ENCODE measurements at regions not wholly inside any gene's neighbourhood (a gene's known extent, or its start where the extent isn't known, plus 50 kb on each side); places are given as distances from the start of the nearest gene placed in this dataset.

DNA sequence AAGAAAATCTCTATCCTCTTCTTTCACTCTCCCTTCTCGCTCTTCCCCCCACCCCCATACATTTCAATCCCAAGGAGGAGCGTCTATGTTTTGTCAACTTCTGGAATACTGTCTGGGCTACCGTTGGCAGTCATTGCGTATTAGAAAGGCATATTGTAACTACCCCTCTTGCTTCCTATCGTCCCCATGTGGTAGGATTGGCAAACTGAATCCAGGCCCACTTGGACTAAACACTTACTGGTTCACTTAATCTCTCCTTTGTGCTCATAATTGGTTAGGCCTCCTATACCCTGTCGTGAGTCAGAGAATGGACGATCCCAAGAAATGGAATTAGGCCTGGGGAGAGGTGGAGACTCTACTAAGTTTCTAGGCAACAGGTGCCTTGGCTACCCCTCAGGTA is 68.8 kb upstream of the SLC8A3 start:
- CTCF ChIA-PET: interaction anchor here (0.6 to 1.1 kb wide), 3 partner anchors 99 to 259 kb away, joined by 3 to 4 read pairs (median 3); no protein-coding TSS in a partner anchor
- POLR2A ChIA-PET: interaction anchor here (0.6 kb wide), 1 partner anchor 158 kb away, joined by 3 read pairs; no protein-coding TSS in a partner anchor
- H3K36me3 ChIP-seq (ENCODE audit: control insufficient read depth in 2 of 2, insufficient read depth in 1 of 2, low read length in 2 of 2): no peaks in the 10 kb centered on the region

GRCh38 chr14:70256601-70257000 is 67.8 kb upstream of the SLC8A3 start:
- no peaks in the 10 kb centered on the region for H3K9me3 ChIP-seq (ENCODE audit: control insufficient read depth, insufficient read depth, low read depth, low read length)
- H3K4me3 ChIP-seq (ENCODE audit: low read depth, low read length): no peak overlapping the region
- no peak overlapping the region for H3K27ac ChIP-seq (ENCODE audit: extremely low read depth, low read depth, low read length)
- H3K36me3 ChIP-seq (ENCODE audit: control insufficient read depth in 2 of 2, insufficient read depth in 1 of 2, low read length in 2 of 2): no peaks in the 10 kb centered on the region
- POLR2A ChIA-PET: no interaction called here
- CTCF ChIA-PET: interaction anchor here (0.6 kb wide), 1 partner anchor 260 kb away, joined by 3 read pairs; no protein-coding TSS in a partner anchor
- H3K4me1 ChIP-seq (ENCODE audit: control insufficient read depth, insufficient read depth, low read length): no peaks in the 10 kb centered on the region
- TF ChIP-seq PRDM2 (tag by site-specific recombination; IDR thresholded peaks at IDR 0.05; ENCODE audit: borderline replicate concordance) (no peak), ZNF426 (tag by site-specific recombination; IDR thresholded peaks at IDR 0.05) (no peak), ZSCAN4 (tag by site-specific recombination; IDR thresholded peaks at IDR 0.05) (no peak), ZNF138 (tag by site-specific recombination; IDR thresholded peaks at IDR 0.05; ENCODE audit: borderline replicate concordance) (no peak), TSHZ1 (tag by site-specific recombination; IDR thresholded peaks at IDR 0.05; ENCODE audit: borderline replicate concordance) (no peak), ZNF830 (tag by site-specific recombination; IDR thresholded peaks at IDR 0.05; ENCODE audit: low read depth) (no peak), SCRT1 (tag by site-specific recombination; IDR thresholded peaks at IDR 0.05; ENCODE audit: borderline replicate concordance) (no peak), ZNF521 (tag by site-specific recombination; IDR thresholded peaks at IDR 0.05) (no peak)
- TF ChIP-seq, protein P1, sequence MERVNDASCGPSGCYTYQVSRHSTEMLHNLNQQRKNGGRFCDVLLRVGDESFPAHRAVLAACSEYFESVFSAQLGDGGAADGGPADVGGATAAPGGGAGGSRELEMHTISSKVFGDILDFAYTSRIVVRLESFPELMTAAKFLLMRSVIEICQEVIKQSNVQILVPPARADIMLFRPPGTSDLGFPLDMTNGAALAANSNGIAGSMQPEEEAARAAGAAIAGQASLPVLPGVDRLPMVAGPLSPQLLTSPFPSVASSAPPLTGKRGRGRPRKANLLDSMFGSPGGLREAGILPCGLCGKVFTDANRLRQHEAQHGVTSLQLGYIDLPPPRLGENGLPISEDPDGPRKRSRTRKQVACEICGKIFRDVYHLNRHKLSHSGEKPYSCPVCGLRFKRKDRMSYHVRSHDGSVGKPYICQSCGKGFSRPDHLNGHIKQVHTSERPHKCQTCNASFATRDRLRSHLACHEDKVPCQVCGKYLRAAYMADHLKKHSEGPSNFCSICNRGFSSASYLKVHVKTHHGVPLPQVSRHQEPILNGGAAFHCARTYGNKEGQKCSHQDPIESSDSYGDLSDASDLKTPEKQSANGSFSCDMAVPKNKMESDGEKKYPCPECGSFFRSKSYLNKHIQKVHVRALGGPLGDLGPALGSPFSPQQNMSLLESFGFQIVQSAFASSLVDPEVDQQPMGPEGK (tag by site-specific recombination; IDR thresholded peaks at IDR 0.05): no peak
- TF ChIP-seq, protein P2, sequence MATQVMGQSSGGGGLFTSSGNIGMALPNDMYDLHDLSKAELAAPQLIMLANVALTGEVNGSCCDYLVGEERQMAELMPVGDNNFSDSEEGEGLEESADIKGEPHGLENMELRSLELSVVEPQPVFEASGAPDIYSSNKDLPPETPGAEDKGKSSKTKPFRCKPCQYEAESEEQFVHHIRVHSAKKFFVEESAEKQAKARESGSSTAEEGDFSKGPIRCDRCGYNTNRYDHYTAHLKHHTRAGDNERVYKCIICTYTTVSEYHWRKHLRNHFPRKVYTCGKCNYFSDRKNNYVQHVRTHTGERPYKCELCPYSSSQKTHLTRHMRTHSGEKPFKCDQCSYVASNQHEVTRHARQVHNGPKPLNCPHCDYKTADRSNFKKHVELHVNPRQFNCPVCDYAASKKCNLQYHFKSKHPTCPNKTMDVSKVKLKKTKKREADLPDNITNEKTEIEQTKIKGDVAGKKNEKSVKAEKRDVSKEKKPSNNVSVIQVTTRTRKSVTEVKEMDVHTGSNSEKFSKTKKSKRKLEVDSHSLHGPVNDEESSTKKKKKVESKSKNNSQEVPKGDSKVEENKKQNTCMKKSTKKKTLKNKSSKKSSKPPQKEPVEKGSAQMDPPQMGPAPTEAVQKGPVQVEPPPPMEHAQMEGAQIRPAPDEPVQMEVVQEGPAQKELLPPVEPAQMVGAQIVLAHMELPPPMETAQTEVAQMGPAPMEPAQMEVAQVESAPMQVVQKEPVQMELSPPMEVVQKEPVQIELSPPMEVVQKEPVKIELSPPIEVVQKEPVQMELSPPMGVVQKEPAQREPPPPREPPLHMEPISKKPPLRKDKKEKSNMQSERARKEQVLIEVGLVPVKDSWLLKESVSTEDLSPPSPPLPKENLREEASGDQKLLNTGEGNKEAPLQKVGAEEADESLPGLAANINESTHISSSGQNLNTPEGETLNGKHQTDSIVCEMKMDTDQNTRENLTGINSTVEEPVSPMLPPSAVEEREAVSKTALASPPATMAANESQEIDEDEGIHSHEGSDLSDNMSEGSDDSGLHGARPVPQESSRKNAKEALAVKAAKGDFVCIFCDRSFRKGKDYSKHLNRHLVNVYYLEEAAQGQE (tag by site-specific recombination; IDR thresholded peaks at IDR 0.05): no peak
- TF ChIP-seq, protein P3, sequence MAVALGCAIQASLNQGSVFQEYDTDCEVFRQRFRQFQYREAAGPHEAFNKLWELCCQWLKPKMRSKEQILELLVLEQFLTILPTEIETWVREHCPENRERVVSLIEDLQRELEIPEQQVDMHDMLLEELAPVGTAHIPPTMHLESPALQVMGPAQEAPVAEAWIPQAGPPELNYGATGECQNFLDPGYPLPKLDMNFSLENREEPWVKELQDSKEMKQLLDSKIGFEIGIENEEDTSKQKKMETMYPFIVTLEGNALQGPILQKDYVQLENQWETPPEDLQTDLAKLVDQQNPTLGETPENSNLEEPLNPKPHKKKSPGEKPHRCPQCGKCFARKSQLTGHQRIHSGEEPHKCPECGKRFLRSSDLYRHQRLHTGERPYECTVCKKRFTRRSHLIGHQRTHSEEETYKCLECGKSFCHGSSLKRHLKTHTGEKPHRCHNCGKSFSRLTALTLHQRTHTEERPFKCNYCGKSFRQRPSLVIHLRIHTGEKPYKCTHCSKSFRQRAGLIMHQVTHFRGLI (tag by site-specific recombination; IDR thresholded peaks at IDR 0.05): no peak

More for the DNA sequence above, 68.8 kb upstream of the SLC8A3 start:
- no peak for TF ChIP-seq ZNF629 (tag by site-specific recombination; IDR thresholded peaks at IDR 0.05)
- TF ChIP-seq SCRT2 (tag by site-specific recombination; IDR thresholded peaks at IDR 0.05): 0 out of 2 replicates have a peak, but pooled peaks have one; percentile 30
- TF ChIP-seq, protein P4, sequence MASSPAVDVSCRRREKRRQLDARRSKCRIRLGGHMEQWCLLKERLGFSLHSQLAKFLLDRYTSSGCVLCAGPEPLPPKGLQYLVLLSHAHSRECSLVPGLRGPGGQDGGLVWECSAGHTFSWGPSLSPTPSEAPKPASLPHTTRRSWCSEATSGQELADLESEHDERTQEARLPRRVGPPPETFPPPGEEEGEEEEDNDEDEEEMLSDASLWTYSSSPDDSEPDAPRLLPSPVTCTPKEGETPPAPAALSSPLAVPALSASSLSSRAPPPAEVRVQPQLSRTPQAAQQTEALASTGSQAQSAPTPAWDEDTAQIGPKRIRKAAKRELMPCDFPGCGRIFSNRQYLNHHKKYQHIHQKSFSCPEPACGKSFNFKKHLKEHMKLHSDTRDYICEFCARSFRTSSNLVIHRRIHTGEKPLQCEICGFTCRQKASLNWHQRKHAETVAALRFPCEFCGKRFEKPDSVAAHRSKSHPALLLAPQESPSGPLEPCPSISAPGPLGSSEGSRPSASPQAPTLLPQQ (tag by site-specific recombination; IDR thresholded peaks at IDR 0.05): no peak
- H3K9me3 ChIP-seq (ENCODE audit: control insufficient read depth, insufficient read depth, low read depth, low read length): no peaks in the 10 kb centered on the region
- H3K4me1 ChIP-seq (ENCODE audit: control insufficient read depth, insufficient read depth, low read length): no peaks in the 10 kb centered on the region
- H3K27ac ChIP-seq (ENCODE audit: extremely low read depth, low read depth, low read length): no peak overlapping the region
- H3K4me3 ChIP-seq (ENCODE audit: low read depth, low read length): no peak overlapping the region

All from HEK293 (cell line).